Erythroblast (primary cell): ENCODE measurements at regions not wholly inside any gene's neighbourhood (a gene's known extent, or its start where the extent isn't known, plus 50 kb on each side); places are given as distances from the start of the nearest gene placed in this dataset.

ENCODE experiments used
- DNase-seq, 2 experiments: peaks; one replicate each; lab custom pipeline; 2025; lab: John Stamatoyannopoulos, UW
- GATA1 ChIP-seq: IDR thresholded peaks from 2 replicates; pipeline ENCODE4 v1.6.1; 2011; ENCODE audit warnings: low read depth, mild to moderate bottlenecking, control low read depth, low read length, moderate library complexity
- POLR2A ChIP-seq: IDR thresholded peaks from 2 replicates; pipeline ENCODE4 v1.6.1; 2011; ENCODE audit warnings: mild to moderate bottlenecking, low read length

GRCh38 chr7:86320889-86321288 lies 322.8 kb upstream of the GRM3 start:
- no peak for DNase-seq
- TF ChIP-seq GATA1 (no peak), POLR2A (no peak)

GRCh38 chr7:86320341-86320740 lies 323.4 kb upstream of the GRM3 start:
- no peak for TF ChIP-seq POLR2A
- no peak for TF ChIP-seq GATA1
- no peak for DNase-seq

- TF ChIP-seq GATA1 (no peak), POLR2A (no peak)
- DNase-seq = no peak
These were observed 329.9 kb upstream of the GRM3 start for GRCh38 chr7:86313842-86314241.

- TF ChIP-seq POLR2A (no peak), GATA1 (no peak)
- DNase-seq = no peak
These were observed 342.4 kb upstream of the GRM3 start for GRCh38 chr7:86301301-86301700.

GRCh38 chr7:86295526-86295925 lies 348.2 kb upstream of the GRM3 start:
- TF ChIP-seq POLR2A = no peak
- TF ChIP-seq GATA1 = no peak
- no peak for DNase-seq

GRCh38 chr7:86282014-86282682 lies 361.6 kb upstream of the GRM3 start:
- DNase-seq = no peak

GRCh38 chr7:86280150-86280549 lies 363.6 kb upstream of the GRM3 start:
- DNase-seq = no peak
- TF ChIP-seq POLR2A = no peak

More at GRCh38 chr7:86282014-86282682, 361.6 kb upstream of the GRM3 start:
- no peak for TF ChIP-seq GATA1
- TF ChIP-seq POLR2A = no peak

- TF ChIP-seq POLR2A = no peak
- TF ChIP-seq GATA1 = no peak
- DNase-seq = no peak
These were observed 380.9 kb upstream of the GRM3 start for GRCh38 chr7:86262781-86263180.

GRCh38 chr7:86257894-86258293 lies 385.8 kb upstream of the GRM3 start:
- no peak for DNase-seq
- TF ChIP-seq POLR2A (no peak), GATA1 (no peak)

GRCh38 chr7:86252406-86252805 lies 391.3 kb upstream of the GRM3 start:
- TF ChIP-seq GATA1 (no peak), POLR2A (no peak)
- no peak for DNase-seq

GRCh38 chr7:86248977-86249376 lies 394.7 kb upstream of the GRM3 start:
- no peak for TF ChIP-seq GATA1
- TF ChIP-seq POLR2A = no peak
- DNase-seq = no peak

GRCh38 chr7:86243171-86243570 lies 400.5 kb upstream of the GRM3 start:
- DNase-seq = no peak
- TF ChIP-seq POLR2A = no peak
- no peak for TF ChIP-seq GATA1

GRCh38 chr7:86226191-86226590 lies 417.5 kb upstream of the GRM3 start:
- TF ChIP-seq POLR2A (no peak), GATA1 (no peak)
- DNase-seq = no peak

GRCh38 chr7:86222806-86223205 lies 420.9 kb upstream of the GRM3 start:
- DNase-seq = no peak
- TF ChIP-seq POLR2A (no peak), GATA1 (no peak)

- DNase-seq = no peak
- TF ChIP-seq POLR2A = no peak
- no peak for TF ChIP-seq GATA1
These were observed 429.0 kb upstream of the GRM3 start for GRCh38 chr7:86214734-86215133.
